Vagina (tissue), 2 donors: ENCODE measurements at regions not wholly inside any gene's neighbourhood (a gene's known extent, or its start where the extent isn't known, plus 50 kb on each side); places are given as distances from the start of the nearest gene placed in this dataset.

Source experiments
- CTCF ChIP-seq, 3 experiments: fragments of 450-650 bp in 2 of 3; fragments of 200-600 bp in 1 of 3; sonication (generic) in 1 of 3; IDR thresholded peaks; one replicate each; pipeline ENCODE4 v1.5.1; 2017 to 2019; ENCODE audit warnings: antibody characterized with exemption in 3 of 3, mild to moderate bottlenecking in 2 of 3, moderate library complexity in 2 of 3
- POLR2A ChIP-seq, 2 donors: fragments of 450-650 bp; IDR thresholded peaks; one replicate each; pipeline ENCODE4 v1.6.1; 2017; ENCODE audit warnings: antibody characterized with exemption in 2 of 2, mild to moderate bottlenecking in 2 of 2, moderate library complexity in 2 of 2
- POLR2AphosphoS5 ChIP-seq, 2 donors: sonication (generic); formaldehyde crosslinking; IDR thresholded peaks; one replicate each; pipeline ENCODE4 v1.9.0; 2017; ENCODE audit warnings: antibody characterized with exemption in 2 of 2, mild to moderate bottlenecking in 2 of 2, low read depth in 1 of 2; ENCODE audit not compliant: insufficient read depth in 1 of 2

GRCh38 chr2:60604486-60605064 lies 51.1 kb upstream of the BCL11A start:
- TF ChIP-seq CTCF (IDR thresholded peaks at IDR 0.05) (no peak), POLR2A (IDR thresholded peaks at IDR 0.05) (no peak), POLR2AphosphoS5 (IDR thresholded peaks at IDR 0.05; ENCODE audit: insufficient read depth in 1 of 2, low read depth in 1 of 2) (no peak)
